HEK293T (cell line): ENCODE measurements at regions not wholly inside any gene's neighbourhood (a gene's known extent, or its start where the extent isn't known, plus 50 kb on each side); places are given as distances from the start of the nearest gene placed in this dataset.

Experiments used
- CTCF ChIA-PET: fragments of 350-600 bp; formaldehyde crosslinking; extraction: SDS; loops from one replicate; lab custom pipeline; 2021; ENCODE audit warnings: antibody characterized with exemption, inconsistent platforms; lab: Yijun Ruan, JAX
- POLR2A ChIA-PET: fragments of 350-600 bp; formaldehyde crosslinking; extraction: SDS; loops from one replicate; lab custom pipeline; 2020; ENCODE audit warnings: antibody characterized with exemption, inconsistent platforms; lab: Yijun Ruan, JAX
- DNase-seq: peaks from one replicate; pipeline ENCODE4 v3.0.0; 2012; ENCODE audit warnings: mixed read lengths; ENCODE audit errors: extremely low spot score
- ARNT ChIP-seq: fragments of 450-650 bp; IDR thresholded peaks from 2 replicates; pipeline ENCODE4 v1.6.1; 2017; ENCODE audit warnings: mild to moderate bottlenecking
- BHLHE40 ChIP-seq: fragments of 450-650 bp; IDR thresholded peaks from 2 replicates; pipeline ENCODE4 v1.6.1; 2016; ENCODE audit warnings: mild to moderate bottlenecking, moderate library complexity, borderline replicate concordance
- CTBP1 ChIP-seq: fragments of 450-650 bp; IDR thresholded peaks from 2 replicates; pipeline ENCODE4 v1.6.1; 2016; ENCODE audit warnings: borderline replicate concordance
- ELF4 ChIP-seq: fragments of 450-650 bp; IDR thresholded peaks from 2 replicates; pipeline ENCODE4 v1.6.1; 2017; ENCODE audit warnings: antibody characterized with exemption
- FOXA1 ChIP-seq: fragments of 450-650 bp; IDR thresholded peaks from 2 replicates; pipeline ENCODE4 v1.6.1; 2016; ENCODE audit warnings: mild to moderate bottlenecking
- FOXK2 ChIP-seq: fragments of 450-650 bp; IDR thresholded peaks from 2 replicates; pipeline ENCODE4 v1.6.1; 2016; ENCODE audit warnings: mild to moderate bottlenecking
- FOXM1 ChIP-seq: fragments of 450-650 bp; IDR thresholded peaks from 2 replicates; pipeline ENCODE4 v1.6.1; 2017; ENCODE audit warnings: mild to moderate bottlenecking, borderline replicate concordance
- HDGF ChIP-seq: fragments of 450-650 bp; IDR thresholded peaks from 2 replicates; pipeline ENCODE4 v1.6.1; 2017; ENCODE audit warnings: antibody characterized with exemption, borderline replicate concordance
- L3MBTL2 ChIP-seq: fragments of 450-650 bp; conservative IDR thresholded peaks from 2 replicates; pipeline ENCODE4 v1.6.1; 2016; ENCODE audit warnings: mild to moderate bottlenecking
- LEF1 ChIP-seq: fragments of 450-650 bp; IDR thresholded peaks from 2 replicates; pipeline ENCODE4 v1.6.1; 2017; ENCODE audit warnings: mild to moderate bottlenecking, borderline replicate concordance
- NFRKB ChIP-seq: fragments of 450-650 bp; IDR thresholded peaks from 2 replicates; pipeline ENCODE4 v1.6.1; 2016; ENCODE audit warnings: mild to moderate bottlenecking, moderate library complexity
- SP1 ChIP-seq: fragments of 450-650 bp; IDR thresholded peaks from 2 replicates; pipeline ENCODE4 v1.6.1; 2017
- SUZ12 ChIP-seq: fragments of 450-650 bp; IDR thresholded peaks from 2 replicates; pipeline ENCODE4 v1.6.1; 2016; ENCODE audit warnings: mild to moderate bottlenecking
- TARDBP ChIP-seq: fragments of 450-650 bp; IDR thresholded peaks from 2 replicates; pipeline ENCODE4 v1.6.1; 2016
- ZNF384 ChIP-seq: fragments of 450-650 bp; IDR thresholded peaks from 2 replicates; pipeline ENCODE4 v1.6.1; 2016
- TF ChIP-seq, protein P1 (sequence below): fragments of 450-650 bp; IDR thresholded peaks from 2 replicates; pipeline ENCODE4 v1.6.1; 2016

GRCh38 chr2:12057436-12058166 is 311.2 kb downstream of the LPIN1 start:
- CTCF ChIA-PET = no interaction called here
- POLR2A ChIA-PET = no interaction called here
- TF ChIP-seq BHLHE40 (no peak), L3MBTL2 (no peak), FOXK2 (no peak)
- no peak for DNase-seq

DNA sequence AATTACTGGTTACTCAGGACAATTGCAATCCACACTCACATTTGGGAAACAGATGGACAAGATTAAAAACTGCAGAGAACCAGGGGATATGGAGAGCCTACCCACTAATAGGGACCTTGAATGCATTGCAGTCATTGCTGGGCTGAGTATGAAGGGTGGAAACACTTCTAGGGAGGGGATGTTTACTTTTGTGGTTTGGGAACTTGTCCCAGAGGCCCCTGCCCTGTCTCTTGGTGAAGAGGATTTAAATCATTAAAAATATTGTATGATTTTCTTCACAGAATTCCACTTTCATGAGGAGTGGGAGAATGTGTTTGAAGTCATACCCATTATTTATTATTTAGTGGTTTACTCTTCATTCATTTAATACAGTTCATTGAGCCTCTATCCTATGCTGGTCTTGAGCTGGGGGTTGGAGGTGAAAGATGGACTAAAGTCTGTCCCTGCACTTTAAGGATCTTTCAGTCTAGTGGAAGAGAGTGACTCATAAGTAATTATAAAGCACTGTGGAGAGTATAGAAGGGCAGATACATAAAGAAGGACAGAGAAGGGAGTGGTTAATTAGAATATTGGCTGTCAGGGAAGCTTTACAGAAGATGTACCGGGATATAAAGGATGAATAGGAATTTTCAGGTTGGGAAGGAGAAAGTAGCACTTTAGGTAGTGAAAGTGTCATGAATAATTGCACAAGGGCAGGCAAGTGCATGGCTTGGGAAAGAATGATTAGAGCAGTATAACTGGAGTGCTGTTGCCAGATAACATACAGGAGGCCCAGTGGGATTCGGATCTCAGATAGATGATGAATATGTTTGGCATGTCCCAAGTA is 313.4 kb downstream of the LPIN1 start:
- DNase-seq = no peak
- CTCF ChIA-PET = no interaction called here
- POLR2A ChIA-PET = no interaction called here
- TF ChIP-seq L3MBTL2 = no peak
- TF ChIP-seq, protein P1, sequence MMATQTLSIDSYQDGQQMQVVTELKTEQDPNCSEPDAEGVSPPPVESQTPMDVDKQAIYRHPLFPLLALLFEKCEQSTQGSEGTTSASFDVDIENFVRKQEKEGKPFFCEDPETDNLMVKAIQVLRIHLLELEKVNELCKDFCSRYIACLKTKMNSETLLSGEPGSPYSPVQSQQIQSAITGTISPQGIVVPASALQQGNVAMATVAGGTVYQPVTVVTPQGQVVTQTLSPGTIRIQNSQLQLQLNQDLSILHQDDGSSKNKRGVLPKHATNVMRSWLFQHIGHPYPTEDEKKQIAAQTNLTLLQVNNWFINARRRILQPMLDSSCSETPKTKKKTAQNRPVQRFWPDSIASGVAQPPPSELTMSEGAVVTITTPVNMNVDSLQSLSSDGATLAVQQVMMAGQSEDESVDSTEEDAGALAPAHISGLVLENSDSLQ = no peak
- no peak for TF ChIP-seq SUZ12
- no peak for TF ChIP-seq NFRKB
- no peak for TF ChIP-seq FOXA1
- TF ChIP-seq ELF4 = no peak
- TF ChIP-seq ZNF384 = no peak
- TF ChIP-seq ARNT = no peak
- no peak for TF ChIP-seq LEF1
- no peak for TF ChIP-seq CTBP1
- no peak for TF ChIP-seq HDGF
- no peak for TF ChIP-seq FOXK2
- TF ChIP-seq BHLHE40 = no peak

GRCh38 chr2:12060886-12061285 is 314.5 kb downstream of the LPIN1 start:
- ChIA-PET CTCF (interaction anchor here (0.7 kb wide), 1 partner anchor 243 kb away, joined by 3 read pairs; no protein-coding TSS in a partner anchor), POLR2A (no interaction called here)
- no peak for DNase-seq
- TF ChIP-seq FOXA1 = no peak

GRCh38 chr2:12061286-12062052 is 315.0 kb downstream of the LPIN1 start:
- DNase-seq = no peak
- CTCF ChIA-PET = interaction anchor here (0.7 kb wide), 1 partner anchor 244 kb away, joined by 3 read pairs; no protein-coding TSS in a partner anchor
- TF ChIP-seq TARDBP (no peak), FOXA1 (no peak), FOXM1 (no peak), LEF1 (no peak), ARNT (no peak)
- POLR2A ChIA-PET = no interaction called here

- ChIA-PET CTCF (no interaction called here), POLR2A (no interaction called here)
- no peak for DNase-seq
- no peak for TF ChIP-seq NFRKB
- no peak for TF ChIP-seq L3MBTL2
- no peak for TF ChIP-seq HDGF
- no peak for TF ChIP-seq ZNF384
- TF ChIP-seq FOXM1 = no peak
- no peak for TF ChIP-seq FOXA1
- no peak for TF ChIP-seq TARDBP
- no peak for TF ChIP-seq ARNT
Observed at GRCh38 chr2:12062053-12062395, 315.6 kb downstream of the LPIN1 start.

DNA sequence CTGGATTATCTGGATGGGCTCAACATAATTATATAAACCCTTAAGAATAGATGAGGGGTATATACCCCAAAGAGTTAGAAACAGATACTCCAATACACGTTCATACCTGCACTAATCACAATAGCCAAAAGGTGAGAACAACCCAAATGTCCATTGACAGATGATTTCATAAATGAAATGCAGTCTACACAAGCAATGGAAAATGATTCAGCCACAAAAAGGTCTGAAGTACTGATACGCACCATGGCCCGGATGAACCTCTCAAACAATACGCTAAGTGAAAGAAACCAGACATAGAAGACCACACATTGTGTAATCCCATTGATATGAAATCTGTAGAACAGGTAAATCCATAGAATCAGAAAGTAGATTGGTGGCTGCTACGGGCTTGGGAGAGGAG is 316.8 kb downstream of the LPIN1 start:
- TF ChIP-seq FOXM1 (no peak), SP1 (no peak), ELF4 (no peak), SUZ12 (no peak), FOXK2 (no peak), L3MBTL2 (no peak), LEF1 (no peak), BHLHE40 (no peak), ZNF384 (no peak), HDGF (no peak), CTBP1 (no peak), FOXA1 (no peak), NFRKB (no peak), TARDBP (no peak)
- TF ChIP-seq, protein P1 = no peak
- ChIA-PET CTCF (no interaction called here), POLR2A (no interaction called here)
- DNase-seq = no peak
